ENCODE measurements at regions not wholly inside any gene's neighbourhood (a gene's known extent, or its start where the extent isn't known, plus 50 kb on each side); places are given as distances from the start of the nearest gene placed in this dataset.

DNA sequence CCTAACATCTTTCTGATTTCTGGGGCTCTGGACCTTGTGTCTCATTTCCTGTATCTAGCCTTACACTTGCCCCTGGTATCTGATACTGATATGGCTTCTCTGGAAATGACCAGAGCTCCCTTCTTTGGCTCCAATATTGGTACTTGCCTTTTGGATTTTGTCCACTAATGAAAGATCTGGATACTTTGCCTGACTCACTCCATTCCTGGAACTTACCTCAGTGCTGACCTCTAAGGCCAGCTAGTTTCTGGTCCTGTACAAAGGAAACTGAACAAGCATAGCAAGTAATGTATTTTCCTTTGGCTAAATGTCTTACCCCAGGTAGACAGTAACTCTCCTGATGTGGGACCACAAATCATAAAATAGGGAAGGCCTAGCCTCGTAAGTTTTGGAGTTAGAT lies 93.8 kb upstream of the SLC4A7 start:
- Histone ChIP-seq H3K9me3 (ENCODE audit: insufficient read depth, low read depth, low read length) (no peaks in the 10 kb centered on the region), H4K20me1 (ENCODE audit: insufficient read depth, low read length, poor library complexity, severe bottlenecking) (no peaks in the 10 kb centered on the region), H3K36me3 (ENCODE audit: insufficient read depth, low read length) (no peaks in the 10 kb centered on the region), H3K4me1 (ENCODE audit: insufficient read depth, low read length, poor library complexity, severe bottlenecking) (no peaks in the 10 kb centered on the region), H2AFZ (ENCODE audit: low read length) (no peak overlapping the region), H3K4me3 (ENCODE audit: low read length, poor library complexity, severe bottlenecking) (no peak overlapping the region), H3K79me2 (ENCODE audit: insufficient read depth, low read length) (no peaks in the 10 kb centered on the region), H3K27me3 (ENCODE audit: insufficient read depth, low read length, poor library complexity, severe bottlenecking) (no peaks in the 10 kb centered on the region), H3F3A (ENCODE audit: low read depth) (no peaks in the 10 kb centered on the region), H3K9ac (ENCODE audit: low read depth, low read length, poor library complexity, severe bottlenecking) (no peak overlapping the region), H3K4me2 (ENCODE audit: low read depth, low read length, poor library complexity, severe bottlenecking) (no peak overlapping the region), H3K9me2 (replicated peaks; ENCODE audit: low read depth, low read length) (no peaks in the 10 kb centered on the region)
- no peak for TF ChIP-seq EZH2phosphoT487 (IDR thresholded peaks at IDR 0.05; ENCODE audit: borderline replicate concordance)
- TF ChIP-seq, protein P1, sequence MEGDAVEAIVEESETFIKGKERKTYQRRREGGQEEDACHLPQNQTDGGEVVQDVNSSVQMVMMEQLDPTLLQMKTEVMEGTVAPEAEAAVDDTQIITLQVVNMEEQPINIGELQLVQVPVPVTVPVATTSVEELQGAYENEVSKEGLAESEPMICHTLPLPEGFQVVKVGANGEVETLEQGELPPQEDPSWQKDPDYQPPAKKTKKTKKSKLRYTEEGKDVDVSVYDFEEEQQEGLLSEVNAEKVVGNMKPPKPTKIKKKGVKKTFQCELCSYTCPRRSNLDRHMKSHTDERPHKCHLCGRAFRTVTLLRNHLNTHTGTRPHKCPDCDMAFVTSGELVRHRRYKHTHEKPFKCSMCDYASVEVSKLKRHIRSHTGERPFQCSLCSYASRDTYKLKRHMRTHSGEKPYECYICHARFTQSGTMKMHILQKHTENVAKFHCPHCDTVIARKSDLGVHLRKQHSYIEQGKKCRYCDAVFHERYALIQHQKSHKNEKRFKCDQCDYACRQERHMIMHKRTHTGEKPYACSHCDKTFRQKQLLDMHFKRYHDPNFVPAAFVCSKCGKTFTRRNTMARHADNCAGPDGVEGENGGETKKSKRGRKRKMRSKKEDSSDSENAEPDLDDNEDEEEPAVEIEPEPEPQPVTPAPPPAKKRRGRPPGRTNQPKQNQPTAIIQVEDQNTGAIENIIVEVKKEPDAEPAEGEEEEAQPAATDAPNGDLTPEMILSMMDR (conservative IDR thresholded peaks at IDR 0.05; ENCODE audit: low read length) = no peak

DNA sequence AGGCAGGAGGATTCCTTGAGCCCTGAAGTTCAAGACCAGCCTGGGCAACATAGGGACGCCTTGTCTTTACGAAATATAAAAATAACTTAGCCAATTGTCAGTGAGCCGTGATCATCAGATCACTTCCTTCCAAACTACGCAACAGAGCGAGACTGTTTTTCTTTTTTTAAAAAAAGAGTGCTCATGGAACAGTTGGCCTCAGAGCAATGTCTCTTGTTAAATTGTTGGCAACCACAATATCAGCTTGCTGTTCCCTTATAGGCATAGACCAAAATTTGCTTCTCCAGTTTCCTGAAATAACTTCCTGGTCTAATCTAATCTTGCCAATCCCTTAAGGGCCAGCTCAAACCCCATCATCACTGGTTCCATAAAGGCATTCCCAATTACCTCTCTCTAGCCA lies 93.3 kb upstream of the SLC4A7 start:
- H2AFZ ChIP-seq (ENCODE audit: low read length) = no peak overlapping the region
- no peaks in the 10 kb centered on the region for H3K9me3 ChIP-seq (ENCODE audit: insufficient read depth, low read depth, low read length)
- no peak overlapping the region for H3K4me2 ChIP-seq (ENCODE audit: low read depth, low read length, poor library complexity, severe bottlenecking)
- H3K9me2 ChIP-seq (replicated peaks; ENCODE audit: low read depth, low read length) = no peaks in the 10 kb centered on the region
- no peaks in the 10 kb centered on the region for H3K36me3 ChIP-seq (ENCODE audit: insufficient read depth, low read length)
- no peaks in the 10 kb centered on the region for H3K79me2 ChIP-seq (ENCODE audit: insufficient read depth, low read length)
- H3K27me3 ChIP-seq (ENCODE audit: insufficient read depth, low read length, poor library complexity, severe bottlenecking) = no peaks in the 10 kb centered on the region
- no peaks in the 10 kb centered on the region for H3K4me1 ChIP-seq (ENCODE audit: insufficient read depth, low read length, poor library complexity, severe bottlenecking)
- H3K4me3 ChIP-seq (ENCODE audit: low read length, poor library complexity, severe bottlenecking) = no peak overlapping the region
- TF ChIP-seq, protein P1 (conservative IDR thresholded peaks at IDR 0.05; ENCODE audit: low read length) = no peak
- no peak for TF ChIP-seq EZH2phosphoT487 (IDR thresholded peaks at IDR 0.05; ENCODE audit: borderline replicate concordance)
- no peak overlapping the region for H3K9ac ChIP-seq (ENCODE audit: low read depth, low read length, poor library complexity, severe bottlenecking)
- H4K20me1 ChIP-seq (ENCODE audit: insufficient read depth, low read length, poor library complexity, severe bottlenecking) = no peaks in the 10 kb centered on the region
- no peaks in the 10 kb centered on the region for H3F3A ChIP-seq (ENCODE audit: low read depth)

DNA sequence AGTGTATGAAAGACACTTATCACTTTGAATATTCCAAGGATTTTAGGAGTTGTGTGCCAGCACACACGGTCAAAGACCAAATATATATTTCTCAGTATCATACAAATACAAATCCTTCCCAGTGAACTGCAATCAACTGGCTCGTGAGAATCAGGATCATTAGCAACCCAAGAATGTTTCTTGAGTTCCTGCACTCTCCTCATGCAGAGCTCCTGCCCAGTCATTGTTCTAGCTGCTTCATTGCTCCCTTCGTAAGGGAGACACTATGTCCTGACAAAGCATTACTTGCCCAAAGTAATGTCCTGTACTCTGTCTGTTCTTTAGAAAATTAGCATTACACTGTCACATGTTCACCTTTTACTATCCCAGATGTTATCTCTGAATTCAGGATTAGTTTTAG lies 92.0 kb upstream of the SLC4A7 start:
- H3K9me2 ChIP-seq (replicated peaks; ENCODE audit: low read depth, low read length) = no peaks in the 10 kb centered on the region
- H3K9me3 ChIP-seq (ENCODE audit: insufficient read depth, low read depth, low read length) = no peaks in the 10 kb centered on the region
- H3K9ac ChIP-seq (ENCODE audit: low read depth, low read length, poor library complexity, severe bottlenecking) = no peak overlapping the region
- H3K36me3 ChIP-seq (ENCODE audit: insufficient read depth, low read length) = no peaks in the 10 kb centered on the region
- H3K27me3 ChIP-seq (ENCODE audit: insufficient read depth, low read length, poor library complexity, severe bottlenecking) = no peaks in the 10 kb centered on the region
- no peak overlapping the region for H2AFZ ChIP-seq (ENCODE audit: low read length)
- H3F3A ChIP-seq (ENCODE audit: low read depth) = no peaks in the 10 kb centered on the region
- H3K4me1 ChIP-seq (ENCODE audit: insufficient read depth, low read length, poor library complexity, severe bottlenecking) = no peaks in the 10 kb centered on the region
- TF ChIP-seq, protein P1 (conservative IDR thresholded peaks at IDR 0.05; ENCODE audit: low read length) = no peak
- TF ChIP-seq EZH2phosphoT487 (IDR thresholded peaks at IDR 0.05; ENCODE audit: borderline replicate concordance) = no peak
- H3K79me2 ChIP-seq (ENCODE audit: insufficient read depth, low read length) = no peaks in the 10 kb centered on the region
- H3K4me3 ChIP-seq (ENCODE audit: low read length, poor library complexity, severe bottlenecking) = no peak overlapping the region
- H3K4me2 ChIP-seq (ENCODE audit: low read depth, low read length, poor library complexity, severe bottlenecking) = no peak overlapping the region
- no peaks in the 10 kb centered on the region for H4K20me1 ChIP-seq (ENCODE audit: insufficient read depth, low read length, poor library complexity, severe bottlenecking)
